H9 (cell line): ENCODE measurements at regions not wholly inside any gene's neighbourhood (a gene's known extent, or its start where the extent isn't known, plus 50 kb on each side); places are given as distances from the start of the nearest gene placed in this dataset.

Experiments
- DNase-seq: peaks from one replicate; pipeline ENCODE4 v3.0.0-alpha.2; 2017
- H2AFZ ChIP-seq: one replicate; pipeline ENCODE4 v1.6.1; 2013; ENCODE audit warnings: mild to moderate bottlenecking, low read length, control low read depth, moderate library complexity
- H2AK5ac ChIP-seq: 2 replicates; pipeline ENCODE4 v1.6.1; 2013; ENCODE audit warnings: low read length, control low read depth, mixed read lengths; ENCODE audit not compliant: insufficient read length
- H2BK120ac ChIP-seq: one replicate; pipeline ENCODE4 v1.6.1; 2013; ENCODE audit warnings: low read depth, mild to moderate bottlenecking, low read length, control low read depth, inconsistent platforms; ENCODE audit not compliant: poor library complexity, severe bottlenecking
- H2BK12ac ChIP-seq: 2 replicates; pipeline ENCODE4 v1.6.1; 2013; ENCODE audit warnings: low read length, control low read depth, mixed read lengths, low read depth; ENCODE audit not compliant: insufficient read length
- H2BK15ac ChIP-seq: 2 replicates; pipeline ENCODE4 v1.6.1; 2013; ENCODE audit warnings: low read depth, low read length, control low read depth
- H2BK20ac ChIP-seq: one replicate; pipeline ENCODE4 v1.6.1; 2013; ENCODE audit warnings: low read depth, mild to moderate bottlenecking, low read length, control low read depth, inconsistent platforms; ENCODE audit not compliant: poor library complexity, severe bottlenecking
- H2BK5ac ChIP-seq: 2 replicates; pipeline ENCODE4 v1.6.1; 2013; ENCODE audit warnings: low read length, control low read depth, mixed read lengths; ENCODE audit not compliant: insufficient read length
- H3K14ac ChIP-seq: 2 replicates; pipeline ENCODE4 v1.6.1; 2013; ENCODE audit warnings: low read length, control low read depth; ENCODE audit not compliant: insufficient read depth
- H3K18ac ChIP-seq: 2 replicates; pipeline ENCODE4 v1.6.1; 2013; ENCODE audit warnings: low read depth, mild to moderate bottlenecking, mixed read lengths, low read length, control low read depth; ENCODE audit not compliant: insufficient read length
- H3K23ac ChIP-seq: 2 replicates; pipeline ENCODE4 v1.6.1; 2013; ENCODE audit warnings: low read length, control low read depth, mixed read lengths, low read depth; ENCODE audit not compliant: insufficient read length
- H3K23me2 ChIP-seq: 2 replicates; pipeline ENCODE4 v1.6.1; 2013; ENCODE audit warnings: low read depth, mild to moderate bottlenecking, mixed read lengths, low read length, control low read depth; ENCODE audit not compliant: insufficient read length, poor library complexity, severe bottlenecking
- H3K27ac ChIP-seq: 2 replicates; pipeline ENCODE4 v1.5.1; 2013; ENCODE audit warnings: low read length, control low read depth, mixed read lengths, low read depth; ENCODE audit not compliant: insufficient read length
- H3K27me3 ChIP-seq: 2 replicates; pipeline ENCODE4 v1.6.1; 2013; ENCODE audit warnings: low read length, control low read depth, inconsistent platforms; ENCODE audit not compliant: insufficient read depth
- H3K4ac ChIP-seq: 2 replicates; pipeline ENCODE4 v1.6.1; 2013; ENCODE audit warnings: low read depth, mild to moderate bottlenecking, control low read depth, inconsistent platforms, low read length, moderate library complexity
- H3K4me1 ChIP-seq: 2 replicates; pipeline ENCODE4 v1.6.1; 2013; ENCODE audit warnings: low read length, control low read depth, inconsistent platforms; ENCODE audit not compliant: insufficient read depth
- H3K4me2 ChIP-seq: 2 replicates; pipeline ENCODE4 v1.6.1; 2013; ENCODE audit warnings: low read length, control low read depth, mixed read lengths; ENCODE audit not compliant: insufficient read length, insufficient read depth
- H3K56ac ChIP-seq: 2 replicates; pipeline ENCODE4 v1.6.1; 2013; ENCODE audit warnings: low read depth, mild to moderate bottlenecking, mixed read lengths, low read length, control low read depth; ENCODE audit not compliant: insufficient read length
- H3K79me1 ChIP-seq: 2 replicates; pipeline ENCODE4 v1.6.1; 2013; ENCODE audit warnings: low read depth, mild to moderate bottlenecking, moderate library complexity, low read length, control low read depth, inconsistent platforms; ENCODE audit not compliant: insufficient read depth, poor library complexity, severe bottlenecking
- H3K79me2 ChIP-seq: 2 replicates; pipeline ENCODE4 v1.6.1; 2013; ENCODE audit warnings: low read length, control low read depth, inconsistent platforms; ENCODE audit not compliant: insufficient read depth
- H3K9ac ChIP-seq: 2 replicates; pipeline ENCODE4 v1.6.1; 2013; ENCODE audit warnings: low read length, control low read depth, mixed read lengths; ENCODE audit not compliant: insufficient read length; ENCODE audit errors: extremely low read depth
- H3K9me3 ChIP-seq: one replicate; pipeline ENCODE4 v1.6.1; 2013; ENCODE audit warnings: low read depth, low read length, inconsistent platforms; ENCODE audit not compliant: control insufficient read depth
- H3T11ph ChIP-seq: one replicate; pipeline ENCODE4 v1.6.1; 2013; ENCODE audit warnings: mild to moderate bottlenecking, low read length, control low read depth, inconsistent platforms
- H4K20me1 ChIP-seq: one replicate; pipeline ENCODE4 v1.6.1; 2013; ENCODE audit not compliant: control insufficient read depth, insufficient read length, insufficient read depth
- H4K5ac ChIP-seq: 2 replicates; pipeline ENCODE4 v1.6.1; 2013; ENCODE audit warnings: low read depth, mild to moderate bottlenecking, mixed read lengths, low read length, control low read depth; ENCODE audit not compliant: insufficient read length
- H4K8ac ChIP-seq: replicated peaks from 2 replicates; pipeline ENCODE4 v1.6.1; 2013; ENCODE audit warnings: low read length, control low read depth, mixed read lengths, low read depth; ENCODE audit not compliant: insufficient read length
- H4K91ac ChIP-seq: 2 replicates; pipeline ENCODE4 v1.6.1; 2013; ENCODE audit warnings: low read depth, mild to moderate bottlenecking, moderate library complexity, mixed read lengths, low read length, control low read depth; ENCODE audit not compliant: insufficient read length
- H3K27ac Mint-ChIP-seq, 3 experiments: 2 replicates in 2 of 3; 3 replicates in 1 of 3; pipeline ENCODE4 v1.8.0; 2020 to 2021; ENCODE audit warnings: mixed read lengths in 3 of 3, mild to moderate bottlenecking in 1 of 3, moderate library complexity in 1 of 3
- H3K27me3 Mint-ChIP-seq: 2 replicates; pipeline ENCODE4 v1.8.0; 2021; ENCODE audit warnings: low read depth, mild to moderate bottlenecking, moderate library complexity, mixed read lengths
- H3K36me3 Mint-ChIP-seq, 3 experiments: 2 replicates in 2 of 3; 3 replicates in 1 of 3; pipeline ENCODE4 v1.8.0; 2020 to 2021; ENCODE audit warnings: low read depth in 3 of 3, mixed read lengths in 3 of 3; ENCODE audit not compliant: insufficient read depth in 1 of 3
- H3K4me1 Mint-ChIP-seq, 2 experiments: 2 replicates each; pipeline ENCODE4 v1.8.0; 2020; ENCODE audit warnings: mixed read lengths in 2 of 2
- H3K4me3 Mint-ChIP-seq, 2 experiments: 2 replicates in 1 of 2; 3 replicates in 1 of 2; pipeline ENCODE4 v1.8.0; 2020 to 2021; ENCODE audit warnings: mild to moderate bottlenecking in 2 of 2, mixed read lengths in 2 of 2, moderate library complexity in 1 of 2
- H3K9me3 Mint-ChIP-seq, 2 experiments: 2 replicates in 1 of 2; 3 replicates in 1 of 2; pipeline ENCODE4 v1.8.0; 2020; ENCODE audit warnings: mild to moderate bottlenecking in 2 of 2, mixed read lengths in 2 of 2, moderate library complexity in 1 of 2
- CTCF ChIP-seq: fragments of 200-600 bp; sonication (generic); conservative IDR thresholded peaks from 3 replicates; pipeline ENCODE4 v1.8.0; 2021; ENCODE audit warnings: antibody characterized with exemption, mild to moderate bottlenecking
- WGBS: extraction: QIAGEN DNeasy Blood & Tissue Kit; methylation state at CpG from one replicate; pipeline ENCODE4 v1.1.7; 2013; ENCODE audit warnings: missing lambda C conversion rate, low lambda C conversion rate, mixed read lengths; ENCODE audit not compliant: insufficient read length; ENCODE audit errors: extremely low coverage; 5-methylcytosine and 5-hydroxymethylcytosine counted together

- Histone ChIP-seq H3T11ph (no peak overlapping the region), H2BK120ac (no peak overlapping the region), H2BK12ac (no peak overlapping the region), H4K8ac (no peak overlapping the region), H3K9me3 (no peaks in the 10 kb centered on the region), H3K27me3 (no peaks in the 10 kb centered on the region), H3K9ac (no peak overlapping the region), H2BK15ac (no peak overlapping the region), H3K4ac (no peak overlapping the region), H3K79me2 (no peaks in the 10 kb centered on the region), H3K18ac (no peak overlapping the region), H3K79me1 (no peaks in the 10 kb centered on the region), H2BK20ac (no peak overlapping the region), H2AFZ (no peak overlapping the region), H3K4me1 (no peaks in the 10 kb centered on the region; the same call in 1 of the 2 replicates), H2BK5ac (no peak overlapping the region), H4K20me1 (no peaks in the 10 kb centered on the region), H3K4me2 (no peak overlapping the region), H4K5ac (no peak overlapping the region), H3K23ac (no peak overlapping the region), H3K27ac (no peak overlapping the region), H3K23me2 (no peaks in the 10 kb centered on the region), H3K14ac (no peak overlapping the region), H3K56ac (no peak overlapping the region), H2AK5ac (no peak overlapping the region), H4K91ac (no peak overlapping the region)
- no peak for TF ChIP-seq CTCF
- Mint-ChIP-seq H3K4me1 (peaks cover 11 to 14% of the 10 kb centered on the region in 2 experiments), H3K36me3 (no peaks in the 10 kb centered on the region), H3K27me3 (no peaks in the 10 kb centered on the region; the same call in 1 of the 2 replicates), H3K9me3 (no peaks in the 10 kb centered on the region), H3K27ac (no peak overlapping the region), H3K4me3 (no peak overlapping the region)
- no peak for DNase-seq
- no CpG with 5 or more reads among the region's 2 CpGs for WGBS
Observed at GRCh38 chr5:87775228-87775627, 362.5 kb upstream of the CCNH start.
